ENCODE measurements at regions not wholly inside any gene's neighbourhood (a gene's known extent, or its start where the extent isn't known, plus 50 kb on each side); places are given as distances from the start of the nearest gene placed in this dataset.

DNA sequence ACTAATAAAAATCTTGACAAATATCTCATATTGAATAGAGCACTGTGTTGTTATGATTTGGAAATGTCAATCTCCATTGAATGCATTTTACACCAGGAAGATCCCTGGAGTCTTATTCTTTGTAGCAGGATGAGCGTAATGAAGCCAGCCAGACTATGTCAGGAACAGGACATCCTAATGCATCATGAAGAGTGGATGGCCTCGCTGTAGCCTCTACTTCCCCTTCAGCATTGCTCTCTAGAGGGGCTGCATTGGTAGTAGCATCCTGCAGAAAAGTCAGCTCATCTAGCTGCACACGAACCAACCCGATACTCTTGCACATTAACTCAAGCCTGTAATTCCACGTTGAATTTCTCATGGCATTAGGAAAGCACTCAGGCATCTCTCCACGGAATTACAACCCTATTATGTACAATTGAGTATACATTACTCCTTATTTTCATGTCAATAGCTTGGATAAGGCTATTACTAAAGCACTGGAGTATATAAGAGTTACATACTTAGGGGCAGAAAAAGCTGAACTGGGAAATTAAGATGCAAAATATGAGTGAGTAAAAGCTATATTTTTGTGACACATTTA lies 76.1 kb downstream of the CMPK2 start:
- TF ChIP-seq, protein P1, sequence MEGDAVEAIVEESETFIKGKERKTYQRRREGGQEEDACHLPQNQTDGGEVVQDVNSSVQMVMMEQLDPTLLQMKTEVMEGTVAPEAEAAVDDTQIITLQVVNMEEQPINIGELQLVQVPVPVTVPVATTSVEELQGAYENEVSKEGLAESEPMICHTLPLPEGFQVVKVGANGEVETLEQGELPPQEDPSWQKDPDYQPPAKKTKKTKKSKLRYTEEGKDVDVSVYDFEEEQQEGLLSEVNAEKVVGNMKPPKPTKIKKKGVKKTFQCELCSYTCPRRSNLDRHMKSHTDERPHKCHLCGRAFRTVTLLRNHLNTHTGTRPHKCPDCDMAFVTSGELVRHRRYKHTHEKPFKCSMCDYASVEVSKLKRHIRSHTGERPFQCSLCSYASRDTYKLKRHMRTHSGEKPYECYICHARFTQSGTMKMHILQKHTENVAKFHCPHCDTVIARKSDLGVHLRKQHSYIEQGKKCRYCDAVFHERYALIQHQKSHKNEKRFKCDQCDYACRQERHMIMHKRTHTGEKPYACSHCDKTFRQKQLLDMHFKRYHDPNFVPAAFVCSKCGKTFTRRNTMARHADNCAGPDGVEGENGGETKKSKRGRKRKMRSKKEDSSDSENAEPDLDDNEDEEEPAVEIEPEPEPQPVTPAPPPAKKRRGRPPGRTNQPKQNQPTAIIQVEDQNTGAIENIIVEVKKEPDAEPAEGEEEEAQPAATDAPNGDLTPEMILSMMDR (IDR thresholded peaks at IDR 0.05 in 8 of 11, conservative IDR thresholded peaks at IDR 0.05 in 3 of 11): no peak
- TF ChIP-seq POLR2A (IDR thresholded peaks at IDR 0.05): no peak

All from spleen (tissue), 7 donors.